ENCODE measurements at regions not wholly inside any gene's neighbourhood (a gene's known extent, or its start where the extent isn't known, plus 50 kb on each side); places are given as distances from the start of the nearest gene placed in this dataset.
"Not testable (repeated sequence)": the region's sequence is repeated elsewhere in the genome, so short reads cannot be mapped to it uniquely, and the experiment has no call there.

DNA sequence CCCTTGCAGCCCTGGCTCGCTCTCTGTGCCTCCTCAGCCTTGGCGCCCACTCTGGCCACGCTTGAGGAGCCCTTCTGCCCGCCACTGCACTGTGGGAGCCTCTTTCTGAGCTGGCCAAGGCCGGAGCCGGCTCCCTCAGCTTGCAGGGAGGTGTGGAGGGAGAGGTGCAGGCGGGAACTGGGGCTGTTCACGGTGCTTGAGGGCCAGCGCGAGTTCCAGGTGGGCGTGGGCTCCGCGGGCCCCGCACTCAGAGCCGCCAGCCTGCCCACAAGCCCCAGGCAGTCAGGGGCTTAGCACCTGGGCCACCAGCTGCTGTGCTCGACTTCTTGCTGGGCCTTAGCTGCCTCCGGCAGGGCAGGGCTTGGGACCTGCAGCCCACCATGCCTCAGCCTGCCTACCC is 861.5 kb upstream of the TPTE start:
- TF ChIP-seq, protein P1, sequence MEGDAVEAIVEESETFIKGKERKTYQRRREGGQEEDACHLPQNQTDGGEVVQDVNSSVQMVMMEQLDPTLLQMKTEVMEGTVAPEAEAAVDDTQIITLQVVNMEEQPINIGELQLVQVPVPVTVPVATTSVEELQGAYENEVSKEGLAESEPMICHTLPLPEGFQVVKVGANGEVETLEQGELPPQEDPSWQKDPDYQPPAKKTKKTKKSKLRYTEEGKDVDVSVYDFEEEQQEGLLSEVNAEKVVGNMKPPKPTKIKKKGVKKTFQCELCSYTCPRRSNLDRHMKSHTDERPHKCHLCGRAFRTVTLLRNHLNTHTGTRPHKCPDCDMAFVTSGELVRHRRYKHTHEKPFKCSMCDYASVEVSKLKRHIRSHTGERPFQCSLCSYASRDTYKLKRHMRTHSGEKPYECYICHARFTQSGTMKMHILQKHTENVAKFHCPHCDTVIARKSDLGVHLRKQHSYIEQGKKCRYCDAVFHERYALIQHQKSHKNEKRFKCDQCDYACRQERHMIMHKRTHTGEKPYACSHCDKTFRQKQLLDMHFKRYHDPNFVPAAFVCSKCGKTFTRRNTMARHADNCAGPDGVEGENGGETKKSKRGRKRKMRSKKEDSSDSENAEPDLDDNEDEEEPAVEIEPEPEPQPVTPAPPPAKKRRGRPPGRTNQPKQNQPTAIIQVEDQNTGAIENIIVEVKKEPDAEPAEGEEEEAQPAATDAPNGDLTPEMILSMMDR (IDR thresholded peaks at IDR 0.05), result not testable (repeated sequence)
- not testable (repeated sequence) for TF ChIP-seq POLR2AphosphoS5 (IDR thresholded peaks at IDR 0.05)

Measured in stomach (tissue), 4 donors.